Retinal pigment epithelial cell (primary cell): ENCODE measurements at regions not wholly inside any gene's neighbourhood (a gene's known extent, or its start where the extent isn't known, plus 50 kb on each side); places are given as distances from the start of the nearest gene placed in this dataset.
A peak's percentile ranks its signal among the peaks of the same experiment; 100 is the strongest.

Experiments
- DNase-seq: peaks from one replicate; pipeline ENCODE4 v3.0.0-alpha.2; 2010; ENCODE audit warnings: low read depth
- H3K4me3 ChIP-seq: 2 replicates; pipeline ENCODE4 v1.5.1; 2011; ENCODE audit warnings: mild to moderate bottlenecking, low read length, control low read depth, moderate library complexity
- CTCF ChIP-seq: conservative IDR thresholded peaks from 2 replicates; pipeline ENCODE4 v1.5.1; 2011; ENCODE audit warnings: low read depth, low read length, control low read depth, inconsistent platforms

- no peak for DNase-seq
- no peak for TF ChIP-seq CTCF
- no peak overlapping the region for H3K4me3 ChIP-seq
Observed at GRCh38 chr2:12928197-12928774, 211.6 kb downstream of the TRIB2 start.

- no peak for TF ChIP-seq CTCF
- H3K4me3 ChIP-seq, result no peak overlapping the region
- DNase-seq, result no peak
Observed at GRCh38 chr2:12928775-12929401, 212.2 kb downstream of the TRIB2 start.

GRCh38 chr2:12929758-12930157 lies 213.0 kb downstream of the TRIB2 start:
- no peak for DNase-seq
- no peak for TF ChIP-seq CTCF
- no peak overlapping the region for H3K4me3 ChIP-seq

- no peak overlapping the region for H3K4me3 ChIP-seq
- DNase-seq, result no peak
- no peak for TF ChIP-seq CTCF
Observed at GRCh38 chr2:12930391-12930790, 213.7 kb downstream of the TRIB2 start.

- DNase-seq, result no peak
- H3K4me3 ChIP-seq, result no peak overlapping the region
- peak; percentile 93 for TF ChIP-seq CTCF
Observed at GRCh38 chr2:12931186-12931844, 214.6 kb downstream of the TRIB2 start.

GRCh38 chr2:12932192-12932591 lies 215.5 kb downstream of the TRIB2 start:
- H3K4me3 ChIP-seq, result no peak overlapping the region
- no peak for DNase-seq
- TF ChIP-seq CTCF, result no peak
